Activated B cell treated with CpG ODN at 0.5 μM for 24 hours (primary cell): ENCODE measurements at regions not wholly inside any gene's neighbourhood (a gene's known extent, or its start where the extent isn't known, plus 50 kb on each side); places are given as distances from the start of the nearest gene placed in this dataset.

Experiments used
- ATAC-seq: fragments of 200-7000 bp; cut with Tn5 transposase; one replicate; pipeline ENCODE4 v1.10.0; 2021; ENCODE audit warnings: low read depth, mild to moderate bottlenecking, moderate library complexity
- CTCF ChIA-PET: fragments of 350-600 bp; sonication (Branson Sonifier 250); formaldehyde crosslinking; loops from one replicate; lab custom pipeline; 2021; ENCODE audit warnings: antibody characterized with exemption; lab: Charles Lee
- POLR2A ChIA-PET: fragments of 350-600 bp; sonication (Branson Sonifier 250); formaldehyde crosslinking; loops from one replicate; lab custom pipeline; 2021; ENCODE audit warnings: antibody characterized with exemption; lab: Charles Lee
- DNase-seq: peaks from one replicate; pipeline ENCODE4 v3.0.0; 2022
- H3K27ac Mint-ChIP-seq: one replicate; pipeline ENCODE4 v1.8.0; 2020; ENCODE audit warnings: mixed read lengths
- H3K27me3 Mint-ChIP-seq: one replicate; pipeline ENCODE4 v1.8.0; 2021; ENCODE audit warnings: mixed read lengths
- H3K36me3 Mint-ChIP-seq: one replicate; pipeline ENCODE4 v1.8.0; 2021; ENCODE audit warnings: low read depth, mixed read lengths
- H3K4me1 Mint-ChIP-seq: one replicate; pipeline ENCODE4 v1.8.0; 2021; ENCODE audit warnings: mixed read lengths
- H3K4me3 Mint-ChIP-seq: one replicate; pipeline ENCODE4 v1.8.0; 2020; ENCODE audit warnings: mild to moderate bottlenecking, mixed read lengths
- H3K9me3 Mint-ChIP-seq: one replicate; pipeline ENCODE4 v1.8.0; 2020; ENCODE audit warnings: mixed read lengths
- CTCF ChIP-seq: fragments of 200-600 bp; IDR thresholded peaks from one replicate; pipeline ENCODE4 v1.8.0; 2022; ENCODE audit warnings: antibody characterized with exemption, mild to moderate bottlenecking
- intact Hi-C: fragments of 100-400 bp; cut with micrococcal nuclease; formaldehyde crosslinking; loops from one replicate; pipeline ENCODE4 v1.15.1; 2024

- H3K4me1 Mint-ChIP-seq = no peaks in the 10 kb centered on the region
- no peak for TF ChIP-seq CTCF
- no peak overlapping the region for H3K4me3 Mint-ChIP-seq
- DNase-seq = no peak
- H3K9me3 Mint-ChIP-seq = no peaks in the 10 kb centered on the region
- intact Hi-C loops = no loop called here
- ChIA-PET POLR2A (interaction anchor here (0.7 kb wide), 1 partner anchor 948 kb away, joined by 6 read pairs; no protein-coding TSS in a partner anchor), CTCF (no interaction called here)
- H3K27me3 Mint-ChIP-seq = peaks cover 19% of the 10 kb centered on the region
- no peak overlapping the region for H3K27ac Mint-ChIP-seq
- H3K36me3 Mint-ChIP-seq = no peaks in the 10 kb centered on the region
- ATAC-seq = no peak
These were observed 52.0 kb upstream of the TMPRSS2 start for GRCh38 chr21:41559658-41560631.

- intact Hi-C loops = no loop called here
- ATAC-seq (no peak), DNase-seq (no peak)
- ChIA-PET CTCF (no interaction called here), POLR2A (interaction anchor here (0.7 kb wide), 1 partner anchor 949 kb away, joined by 6 read pairs; no protein-coding TSS in a partner anchor)
- Mint-ChIP-seq H3K4me3 (no peak overlapping the region), H3K27me3 (peaks cover 17% of the 10 kb centered on the region), H3K27ac (no peak overlapping the region), H3K9me3 (no peaks in the 10 kb centered on the region), H3K4me1 (no peaks in the 10 kb centered on the region), H3K36me3 (no peaks in the 10 kb centered on the region)
- no peak for TF ChIP-seq CTCF
These were observed 50.9 kb upstream of the TMPRSS2 start for GRCh38 chr21:41558842-41559241.

- TF ChIP-seq CTCF = no peak
- Mint-ChIP-seq H3K4me3 (no peak overlapping the region), H3K27me3 (peaks cover 13% of the 10 kb centered on the region), H3K4me1 (no peaks in the 10 kb centered on the region), H3K9me3 (no peaks in the 10 kb centered on the region), H3K36me3 (no peaks in the 10 kb centered on the region), H3K27ac (no peak overlapping the region)
- DNase-seq = no peak
- ChIA-PET CTCF (no interaction called here), POLR2A (no interaction called here)
- intact Hi-C loops = no loop called here
- no peak for ATAC-seq
These were observed 49.9 kb upstream of the TMPRSS2 start for GRCh38 chr21:41557884-41558283.
